CD4-positive, alpha-beta T cell treated with Interleukin-12 subunit alpha and Interleukin-12 subunit beta, for 1 hour (primary cell): ENCODE measurements at regions not wholly inside any gene's neighbourhood (a gene's known extent, or its start where the extent isn't known, plus 50 kb on each side); places are given as distances from the start of the nearest gene placed in this dataset.

Experiments used
- DNase-seq: peaks from one replicate; pipeline ENCODE4 v3.0.0-alpha.2; 2020

DNA sequence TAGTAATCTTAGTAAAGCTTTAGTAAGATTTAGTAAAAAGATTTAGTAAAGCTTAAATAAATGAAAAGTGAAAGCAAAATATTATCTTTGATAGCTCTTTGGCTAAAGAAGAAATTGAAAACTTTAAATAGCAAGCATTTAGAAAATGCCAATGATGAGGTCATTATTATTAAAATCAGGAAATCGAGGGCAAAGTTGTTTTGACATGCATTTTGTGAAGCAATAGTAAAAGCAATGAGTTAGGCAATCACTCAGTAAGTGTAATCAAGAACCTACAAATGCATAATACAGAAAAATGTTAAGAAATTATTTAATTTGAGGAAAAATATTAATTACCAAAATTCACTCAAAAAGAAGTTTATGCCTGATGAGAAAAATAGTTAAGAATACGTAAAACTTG is 280.3 kb upstream of the MME start:
- no peak for DNase-seq

DNA sequence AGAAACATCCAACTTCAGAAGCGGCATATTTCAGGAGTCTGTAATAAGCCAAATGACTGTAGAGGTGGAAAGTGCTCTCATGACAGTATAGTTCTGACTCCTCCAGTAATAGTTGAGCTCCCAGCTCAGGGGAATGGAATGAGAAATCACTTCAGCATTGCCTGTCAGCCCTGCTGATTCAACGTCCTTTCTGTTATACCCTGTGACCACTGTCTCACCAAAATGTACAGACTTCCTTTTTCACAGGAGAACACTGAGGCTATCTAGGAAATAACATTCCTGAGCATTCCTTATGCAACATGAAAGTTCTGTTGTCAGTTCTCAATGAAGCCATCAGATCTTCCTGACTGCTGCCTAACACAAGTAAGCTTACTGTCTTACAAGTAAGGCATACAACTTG is 284.5 kb upstream of the MME start:
- DNase-seq = no peak

GRCh38 chr3:154794814-154795445 is 285.2 kb upstream of the MME start:
- DNase-seq = no peak

GRCh38 chr3:154794391-154794790 is 285.7 kb upstream of the MME start:
- no peak for DNase-seq

- no peak for DNase-seq
Observed at GRCh38 chr3:154792828-154793227, 287.3 kb upstream of the MME start.

GRCh38 chr3:154791611-154792010 is 288.5 kb upstream of the MME start:
- DNase-seq = no peak

DNA sequence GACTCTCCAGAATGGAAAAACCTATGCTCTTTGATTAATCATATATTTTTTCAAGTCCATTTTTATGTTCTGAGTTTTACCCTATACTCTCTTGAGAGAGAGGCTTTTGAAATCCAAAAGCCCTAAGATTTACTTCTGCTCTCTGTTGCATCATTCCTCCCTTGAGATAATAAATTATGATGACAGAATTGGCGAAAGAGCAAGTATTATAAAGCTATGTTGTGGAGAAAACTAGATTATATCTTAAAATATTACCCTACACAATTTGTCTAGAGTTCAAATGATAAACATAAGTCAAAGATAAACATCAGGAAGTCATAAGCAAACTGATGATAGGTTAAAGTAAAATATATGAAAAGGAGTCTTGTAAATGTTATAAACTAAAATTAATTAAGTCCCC is 293.4 kb upstream of the MME start:
- DNase-seq = no peak

DNA sequence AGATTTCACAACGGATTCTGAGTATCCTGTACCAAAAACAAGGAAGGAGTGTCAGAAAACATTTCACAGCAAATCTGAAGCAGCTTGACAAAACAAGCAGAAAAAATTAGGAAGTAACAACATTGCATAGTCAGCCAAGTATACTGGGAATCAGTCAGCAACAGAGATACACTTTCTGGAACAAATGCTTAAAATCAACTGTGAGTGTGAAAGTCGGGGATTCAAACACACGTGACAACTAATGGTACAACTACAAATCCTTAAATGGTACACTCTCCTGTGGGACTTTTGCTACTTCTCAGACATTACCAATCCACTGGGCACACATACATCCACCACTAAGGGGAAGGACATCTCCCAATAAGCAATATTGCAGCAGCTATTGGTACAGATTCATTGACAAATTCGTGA is 296.6 kb upstream of the MME start:
- no peak for DNase-seq

- DNase-seq = no peak
Observed at GRCh38 chr3:154783061-154783460, 297.1 kb upstream of the MME start.

GRCh38 chr3:154782151-154782550 is 298.0 kb upstream of the MME start:
- no peak for DNase-seq

- no peak for DNase-seq
Observed at GRCh38 chr3:154781595-154781994, 298.5 kb upstream of the MME start.

DNA sequence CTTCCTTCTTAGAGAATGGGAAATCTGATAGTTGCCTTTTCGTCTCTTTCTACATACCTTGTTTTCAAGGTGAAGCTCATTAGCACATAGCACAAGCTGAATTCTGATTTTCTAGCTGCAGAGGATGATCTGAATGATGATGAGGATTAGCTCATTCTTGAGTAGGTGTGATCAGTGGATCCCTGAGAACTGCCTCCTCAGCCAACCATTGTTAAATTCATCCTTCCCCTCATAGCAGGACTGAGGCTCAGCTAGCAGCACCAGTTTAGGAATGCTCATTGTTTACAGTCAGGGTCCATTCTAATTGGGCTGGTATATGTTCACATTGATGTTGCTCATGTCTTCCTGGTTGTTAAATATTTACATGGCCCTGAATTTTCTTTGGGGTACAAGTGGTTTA is 299.9 kb upstream of the MME start:
- no peak for DNase-seq

DNA sequence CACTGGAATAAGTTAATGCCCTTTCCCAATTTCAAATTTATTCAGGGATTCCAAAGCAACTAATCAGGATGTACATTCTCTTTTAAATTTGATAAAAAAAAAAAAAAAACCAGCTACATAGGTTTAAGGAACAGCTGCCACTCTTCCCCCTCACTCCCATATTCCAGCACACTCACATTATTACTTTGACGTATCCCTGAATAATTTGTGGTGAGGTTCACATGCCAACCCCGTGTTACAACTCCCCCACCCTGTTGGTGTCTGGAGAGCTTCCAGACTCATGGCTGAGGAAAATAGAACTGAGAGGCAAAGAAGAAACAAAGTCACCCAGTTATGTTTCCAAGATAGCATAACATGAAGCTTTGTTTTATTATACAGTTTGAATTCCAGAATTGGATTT is 300.5 kb upstream of the MME start:
- DNase-seq = no peak

DNA sequence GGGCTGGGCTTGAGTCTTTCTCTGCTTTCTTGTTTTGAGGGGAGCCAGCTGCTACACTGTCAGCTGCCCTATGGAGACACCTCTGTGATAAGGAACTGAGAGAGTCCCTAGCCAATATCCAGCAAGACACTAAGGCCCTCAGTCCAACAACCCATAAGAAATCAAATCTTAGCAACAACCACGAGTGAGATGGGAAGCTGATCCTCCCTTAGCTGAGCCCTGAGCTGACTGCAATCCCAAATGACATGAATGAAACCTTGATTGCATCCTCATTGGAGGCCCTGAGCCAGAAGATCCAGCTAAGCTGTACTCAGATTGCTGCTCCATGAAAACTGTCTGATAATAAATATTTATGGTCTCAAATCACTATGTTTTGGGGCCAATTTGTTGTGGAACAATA is 302.1 kb upstream of the MME start:
- DNase-seq = no peak

DNA sequence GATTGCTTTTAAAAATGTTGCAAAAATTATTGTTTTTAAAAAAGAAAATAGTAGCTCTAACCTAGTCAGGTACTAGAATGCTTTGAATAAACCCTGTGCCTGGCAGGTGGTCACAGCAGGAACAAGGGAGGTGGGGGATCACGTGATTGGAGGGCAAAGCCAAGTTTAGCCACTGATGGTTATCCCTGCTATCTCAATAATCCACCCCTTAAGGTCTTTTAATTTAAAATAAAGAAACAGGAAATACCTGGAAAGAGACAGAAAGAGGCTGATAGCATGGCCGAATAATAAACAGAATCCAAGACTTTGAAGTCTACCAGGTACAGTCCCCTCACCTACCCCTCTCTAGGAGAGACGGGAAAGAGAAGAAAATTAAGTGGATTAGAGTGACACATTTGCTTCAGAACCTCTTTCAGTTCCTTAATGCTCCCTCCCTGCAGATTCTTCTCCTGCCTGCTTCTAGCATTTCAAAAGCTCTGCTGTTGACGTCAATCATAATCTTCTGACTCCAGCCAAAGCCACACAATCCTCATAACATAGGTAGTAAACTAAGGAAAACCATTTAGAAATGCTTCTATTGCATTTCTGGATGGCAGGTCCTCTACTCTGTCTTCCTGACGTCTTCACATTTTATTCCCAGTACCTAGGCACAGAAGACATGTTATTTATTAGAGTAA is 303.4 kb upstream of the MME start:
- DNase-seq = no peak

- DNase-seq = no peak
Observed at GRCh38 chr3:154775821-154776548, 304.1 kb upstream of the MME start.

- DNase-seq = no peak
Observed at GRCh38 chr3:154766765-154767503, 313.2 kb upstream of the MME start.

GRCh38 chr3:154764856-154765640 is 315.1 kb upstream of the MME start:
- DNase-seq = no peak

- no peak for DNase-seq
Observed at GRCh38 chr3:154762486-154762885, 317.6 kb upstream of the MME start.

GRCh38 chr3:154759966-154760365 is 320.2 kb upstream of the MME start:
- no peak for DNase-seq

DNA sequence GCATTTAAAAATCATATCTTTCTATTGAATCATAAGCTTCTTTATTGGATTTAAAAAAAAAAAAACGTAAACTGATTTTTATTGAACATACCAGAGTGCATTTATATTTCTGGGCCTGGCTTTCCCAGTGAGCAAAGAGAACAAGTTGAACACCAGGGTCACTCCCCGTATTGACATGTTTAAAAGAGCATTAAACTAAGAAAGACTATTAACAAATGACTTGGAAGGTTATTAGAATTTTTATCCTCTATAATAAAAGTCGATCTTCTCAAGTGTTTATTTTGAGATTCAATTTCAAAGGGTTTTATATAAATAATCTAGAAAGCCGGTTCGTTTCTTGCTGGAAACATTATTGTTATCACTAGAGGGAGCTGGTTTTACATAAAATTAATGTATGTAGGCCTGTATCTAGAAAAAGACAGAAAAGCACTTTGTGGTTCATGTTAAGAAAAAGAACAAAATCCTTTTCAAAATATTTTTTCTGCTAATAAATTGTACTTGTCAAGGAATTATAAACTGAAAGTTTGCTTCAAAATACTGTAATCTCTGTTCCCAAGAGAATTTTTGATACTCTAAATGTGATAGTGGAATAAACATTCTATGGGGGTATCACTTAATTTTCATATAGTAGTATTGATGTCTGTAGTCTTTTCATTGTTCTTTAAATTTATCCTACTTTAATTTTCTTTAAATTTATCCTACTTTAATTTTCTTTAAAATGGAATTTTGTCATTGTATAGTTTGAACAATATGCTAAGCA is 321.8 kb upstream of the MME start:
- no peak for DNase-seq

DNA sequence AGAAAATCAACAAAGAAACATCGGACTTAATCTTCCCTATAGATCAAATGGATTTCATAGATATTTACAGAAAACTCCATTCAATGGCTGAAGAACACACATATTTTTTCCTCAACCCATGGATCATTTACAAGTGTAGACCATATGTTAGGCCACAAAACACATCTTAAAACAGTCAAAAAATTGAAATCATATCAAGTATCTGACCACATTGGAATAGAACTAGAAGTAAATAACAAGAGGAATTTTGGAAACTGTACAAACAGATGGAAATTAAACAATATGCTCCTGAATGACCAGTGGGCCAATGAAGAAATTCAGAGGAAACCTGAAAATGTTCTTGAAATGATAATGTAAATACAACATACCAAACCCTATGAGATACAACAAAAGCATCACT is 323.1 kb upstream of the GPR149 start:
- no peak for DNase-seq
